ENCODE measurements at regions not wholly inside any gene's neighbourhood (a gene's known extent, or its start where the extent isn't known, plus 50 kb on each side); places are given as distances from the start of the nearest gene placed in this dataset.

- TF ChIP-seq, protein P1, sequence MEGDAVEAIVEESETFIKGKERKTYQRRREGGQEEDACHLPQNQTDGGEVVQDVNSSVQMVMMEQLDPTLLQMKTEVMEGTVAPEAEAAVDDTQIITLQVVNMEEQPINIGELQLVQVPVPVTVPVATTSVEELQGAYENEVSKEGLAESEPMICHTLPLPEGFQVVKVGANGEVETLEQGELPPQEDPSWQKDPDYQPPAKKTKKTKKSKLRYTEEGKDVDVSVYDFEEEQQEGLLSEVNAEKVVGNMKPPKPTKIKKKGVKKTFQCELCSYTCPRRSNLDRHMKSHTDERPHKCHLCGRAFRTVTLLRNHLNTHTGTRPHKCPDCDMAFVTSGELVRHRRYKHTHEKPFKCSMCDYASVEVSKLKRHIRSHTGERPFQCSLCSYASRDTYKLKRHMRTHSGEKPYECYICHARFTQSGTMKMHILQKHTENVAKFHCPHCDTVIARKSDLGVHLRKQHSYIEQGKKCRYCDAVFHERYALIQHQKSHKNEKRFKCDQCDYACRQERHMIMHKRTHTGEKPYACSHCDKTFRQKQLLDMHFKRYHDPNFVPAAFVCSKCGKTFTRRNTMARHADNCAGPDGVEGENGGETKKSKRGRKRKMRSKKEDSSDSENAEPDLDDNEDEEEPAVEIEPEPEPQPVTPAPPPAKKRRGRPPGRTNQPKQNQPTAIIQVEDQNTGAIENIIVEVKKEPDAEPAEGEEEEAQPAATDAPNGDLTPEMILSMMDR (IDR thresholded peaks at IDR 0.05), result no peak
- no peak for TF ChIP-seq POLR2A (IDR thresholded peaks at IDR 0.05)
Measured at GRCh38 chr13:33968520-33969507, 150.9 kb downstream of the RFC3 start.

Measured in esophagus squamous epithelium (tissue), 4 donors.